HUES64 (cell line): ENCODE measurements at regions not wholly inside any gene's neighbourhood (a gene's known extent, or its start where the extent isn't known, plus 50 kb on each side); places are given as distances from the start of the nearest gene placed in this dataset.

Experiments
- H3K27ac ChIP-seq: 2 replicates; pipeline ENCODE4 v1.7.0; 2013; ENCODE audit warnings: low read depth, low read length, inconsistent platforms
- H3K27me3 ChIP-seq: 2 replicates; pipeline ENCODE4 v1.6.1; 2013; ENCODE audit warnings: mild to moderate bottlenecking, low read length; ENCODE audit not compliant: insufficient read depth
- H3K36me3 ChIP-seq: 2 replicates; pipeline ENCODE4 v1.6.1; 2013; ENCODE audit warnings: mild to moderate bottlenecking, low read length; ENCODE audit not compliant: insufficient read depth
- H3K4me1 ChIP-seq: 2 replicates; pipeline ENCODE4 v1.6.1; 2013; ENCODE audit warnings: mild to moderate bottlenecking, low read length, moderate library complexity; ENCODE audit not compliant: insufficient read depth
- H3K4me3 ChIP-seq: 2 replicates; pipeline ENCODE4 v1.5.1; 2013; ENCODE audit warnings: mild to moderate bottlenecking, low read length, moderate library complexity
- H3K9ac ChIP-seq: 2 replicates; pipeline ENCODE4 v1.6.1; 2013; ENCODE audit warnings: mild to moderate bottlenecking, low read depth, low read length
- H3K9me3 ChIP-seq: 2 replicates; pipeline ENCODE4 v1.6.1; 2013; ENCODE audit warnings: low read depth, low read length; ENCODE audit not compliant: insufficient read depth
- WGBS: fragments of 150-250, 120-280 bp; methylation state at CpG from one replicate; pipeline ENCODE4 v1.1.7; 2013; ENCODE audit warnings: missing lambda C conversion rate; 5-methylcytosine and 5-hydroxymethylcytosine counted together

DNA sequence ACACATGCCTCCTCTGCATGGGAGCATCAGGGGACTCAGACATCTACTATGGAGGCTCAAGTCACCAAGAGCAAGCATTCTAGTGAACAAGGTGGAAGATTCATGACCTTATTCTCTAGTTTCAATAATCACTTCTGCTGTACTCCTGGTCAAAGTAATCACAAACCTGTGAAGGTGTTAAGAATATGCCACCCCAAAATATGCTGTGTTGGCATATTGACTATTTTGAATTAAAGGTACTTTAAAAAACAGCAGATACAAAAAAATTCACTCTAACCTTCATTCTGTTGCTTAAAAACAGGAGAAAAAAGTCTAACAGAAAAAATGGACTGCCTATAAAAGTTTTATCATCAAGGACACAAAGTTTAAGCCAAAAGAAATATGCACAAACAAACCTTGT, 607.8 kb upstream of the TYRP1 start:
- Histone ChIP-seq H3K36me3 (no peaks in the 10 kb centered on the region), H3K9me3 (no peaks in the 10 kb centered on the region), H3K27me3 (no peaks in the 10 kb centered on the region), H3K4me1 (no peaks in the 10 kb centered on the region), H3K9ac (no peak overlapping the region), H3K4me3 (no peak overlapping the region), H3K27ac (no peak overlapping the region)

DNA sequence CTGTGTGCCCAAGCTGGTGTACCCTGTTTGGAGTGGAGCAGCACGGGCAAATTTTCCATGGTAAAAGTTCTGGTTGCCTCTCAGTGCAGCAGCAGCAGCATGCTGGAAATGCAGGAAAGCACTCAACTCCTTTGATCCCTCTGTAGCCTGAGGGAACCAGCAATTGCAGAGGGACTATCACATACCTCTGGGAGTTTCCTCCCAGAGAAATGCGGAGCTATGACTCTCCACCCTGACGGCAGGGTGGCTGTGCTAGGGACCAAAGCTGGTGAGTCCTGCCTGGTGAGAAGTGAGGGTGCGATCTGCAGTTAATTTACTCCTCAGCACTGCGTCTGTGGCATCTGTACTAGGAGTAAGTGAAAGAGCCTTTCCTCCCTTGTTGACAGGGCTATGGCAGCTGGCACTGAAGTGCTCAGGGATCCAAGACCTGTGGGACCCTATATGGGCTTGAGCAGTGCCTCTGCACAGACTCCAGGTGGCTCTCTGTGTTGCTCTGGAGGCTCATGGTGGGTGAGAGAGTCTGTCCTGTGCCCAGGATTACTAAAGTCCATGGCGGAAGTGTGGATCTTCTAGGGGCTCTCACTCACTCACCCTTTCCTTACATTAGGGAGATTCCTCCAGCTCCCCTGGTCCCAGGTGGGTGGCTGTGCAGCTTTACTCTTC, 601.2 kb upstream of the TYRP1 start:
- Histone ChIP-seq H3K9me3 (no peaks in the 10 kb centered on the region), H3K4me3 (no peak overlapping the region), H3K36me3 (no peaks in the 10 kb centered on the region), H3K27me3 (no peaks in the 10 kb centered on the region), H3K9ac (no peak overlapping the region), H3K27ac (no peak overlapping the region), H3K4me1 (no peaks in the 10 kb centered on the region)
- WGBS, result 80% methylated on average over 6 of the region's 6 CpGs

- no CpG with 5 or more reads among the region's 1 CpG for WGBS
- H3K27ac ChIP-seq, result no peak overlapping the region
- H3K4me1 ChIP-seq, result no peaks in the 10 kb centered on the region
- H3K9ac ChIP-seq, result no peak overlapping the region
- no peaks in the 10 kb centered on the region for H3K27me3 ChIP-seq
- no peaks in the 10 kb centered on the region for H3K36me3 ChIP-seq
- H3K4me3 ChIP-seq, result no peak overlapping the region
- H3K9me3 ChIP-seq, result no peaks in the 10 kb centered on the region
Observed at GRCh38 chr9:12094046-12094445, 599.1 kb upstream of the TYRP1 start.

- Histone ChIP-seq H3K27ac (no peak overlapping the region), H3K36me3 (no peaks in the 10 kb centered on the region), H3K4me3 (no peak overlapping the region), H3K9ac (no peak overlapping the region), H3K9me3 (peaks cover 7% of the 10 kb centered on the region; the same call in 1 of the 2 replicates), H3K27me3 (no peaks in the 10 kb centered on the region), H3K4me1 (no peaks in the 10 kb centered on the region)
- 95% methylated on average over 4 of the region's 4 CpGs for WGBS
Observed at GRCh38 chr9:12095931-12096330, 597.3 kb upstream of the TYRP1 start.

GRCh38 chr9:12133416-12133815, 559.8 kb upstream of the TYRP1 start:
- no peaks in the 10 kb centered on the region for H3K36me3 ChIP-seq
- H3K9me3 ChIP-seq, result 0 out of 2 replicates have a peak, but pooled peaks cover 7% of the 10 kb centered on the region
- 85% methylated on average over 2 of the region's 2 CpGs for WGBS
- H3K4me1 ChIP-seq, result no peaks in the 10 kb centered on the region
- H3K27me3 ChIP-seq, result no peaks in the 10 kb centered on the region
- H3K9ac ChIP-seq, result no peak overlapping the region
- no peak overlapping the region for H3K27ac ChIP-seq
- H3K4me3 ChIP-seq, result no peak overlapping the region

GRCh38 chr9:12141422-12141821, 551.8 kb upstream of the TYRP1 start:
- 75% methylated on average over 1 of the region's 2 CpGs for WGBS
- no peak overlapping the region for H3K9ac ChIP-seq
- H3K9me3 ChIP-seq, result peaks cover 54% of the 10 kb centered on the region
- no peaks in the 10 kb centered on the region; the same call in 1 of the 2 replicates for H3K36me3 ChIP-seq
- no peak overlapping the region for H3K4me3 ChIP-seq
- no peak overlapping the region for H3K27ac ChIP-seq
- no peaks in the 10 kb centered on the region for H3K27me3 ChIP-seq
- H3K4me1 ChIP-seq, result no peaks in the 10 kb centered on the region

DNA sequence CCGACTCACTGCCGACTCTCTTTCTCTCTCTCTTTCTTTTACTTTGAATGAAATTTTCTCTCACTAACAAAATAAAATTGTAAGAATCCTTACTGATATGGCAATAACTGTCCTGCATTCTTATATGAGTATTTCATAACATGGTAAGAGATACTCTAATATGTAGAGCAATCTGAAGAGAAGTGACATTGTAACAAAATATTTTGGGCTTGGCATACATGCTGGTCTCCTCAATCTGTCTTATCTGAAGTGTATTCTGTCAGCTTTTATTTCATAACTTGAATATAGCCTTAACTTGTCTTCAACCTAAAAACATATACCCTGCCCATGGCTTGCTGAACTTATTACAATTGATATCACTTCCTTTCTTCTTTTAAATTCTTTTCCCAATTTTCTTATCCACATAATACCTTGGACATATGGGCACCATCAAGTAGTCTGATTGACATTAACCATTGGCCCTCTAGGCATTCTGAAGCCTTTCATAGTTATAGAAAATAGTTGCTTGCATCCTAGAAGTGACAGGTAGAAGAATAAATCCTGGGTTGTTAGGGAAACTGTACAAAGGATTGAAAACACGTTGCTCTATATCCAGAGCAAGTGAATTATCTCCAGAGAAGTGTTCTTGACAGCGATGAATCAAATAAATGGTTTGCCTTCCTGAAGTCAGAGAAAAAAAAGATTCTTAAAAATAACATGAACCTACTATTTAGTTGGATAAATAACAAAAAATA, 537.6 kb upstream of the TYRP1 start:
- Histone ChIP-seq H3K4me1 (no peaks in the 10 kb centered on the region), H3K27me3 (no peaks in the 10 kb centered on the region), H3K9ac (no peak overlapping the region), H3K4me3 (no peak overlapping the region), H3K36me3 (no peaks in the 10 kb centered on the region), H3K9me3 (no peaks in the 10 kb centered on the region), H3K27ac (no peak overlapping the region)
- WGBS, result 98% methylated on average over 3 of the region's 4 CpGs

GRCh38 chr9:12162181-12162815, 530.9 kb upstream of the TYRP1 start:
- H3K9ac ChIP-seq, result no peak overlapping the region
- H3K9me3 ChIP-seq, result no peaks in the 10 kb centered on the region
- no peaks in the 10 kb centered on the region for H3K27me3 ChIP-seq
- WGBS, result 92% methylated on average over 10 of the region's 10 CpGs
- H3K36me3 ChIP-seq, result no peaks in the 10 kb centered on the region
- H3K4me3 ChIP-seq, result no peak overlapping the region
- H3K27ac ChIP-seq, result no peak overlapping the region
- H3K4me1 ChIP-seq, result no peaks in the 10 kb centered on the region

DNA sequence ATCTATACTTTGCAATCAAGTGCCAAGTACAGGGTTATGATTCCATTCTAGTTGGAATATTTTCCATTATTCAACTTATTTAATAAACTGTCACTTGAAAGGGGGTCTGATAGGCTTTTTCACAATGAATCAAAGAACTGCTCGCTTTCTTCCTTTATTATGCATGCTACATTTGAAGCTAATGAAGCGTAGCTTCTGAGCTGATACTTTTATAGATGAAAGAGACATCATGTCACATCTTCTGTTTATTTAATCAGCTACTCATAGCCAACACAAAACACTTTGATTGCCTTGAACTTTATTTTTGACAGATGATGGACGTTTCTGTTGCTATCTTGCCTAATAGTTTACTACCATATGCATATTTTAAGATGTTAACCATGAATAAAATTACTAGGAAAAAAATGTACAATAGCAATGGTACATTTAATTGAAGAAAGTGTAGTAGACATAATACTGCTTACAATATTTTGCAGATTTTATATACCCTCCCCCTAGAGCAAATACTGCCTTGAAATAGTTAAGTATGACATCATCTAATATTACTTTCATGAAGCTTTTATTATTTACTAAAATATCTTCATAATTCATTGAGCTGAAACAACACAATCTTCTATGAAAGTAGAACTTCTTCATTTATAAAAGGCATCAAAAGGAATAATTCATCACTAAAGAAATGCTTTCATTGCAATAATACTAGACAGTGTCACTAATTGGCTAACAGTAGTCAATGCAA, 529.3 kb upstream of the TYRP1 start:
- Histone ChIP-seq H3K9me3 (no peaks in the 10 kb centered on the region), H3K4me1 (no peaks in the 10 kb centered on the region), H3K27ac (no peak overlapping the region), H3K4me3 (no peak overlapping the region), H3K27me3 (no peaks in the 10 kb centered on the region), H3K36me3 (no peaks in the 10 kb centered on the region), H3K9ac (no peak overlapping the region)
- WGBS, result 95% methylated on average over 2 of the region's 3 CpGs

GRCh38 chr9:12166518-12166917, 526.7 kb upstream of the TYRP1 start:
- 100% methylated on average over 1 of the region's 2 CpGs for WGBS
- H3K4me1 ChIP-seq, result no peaks in the 10 kb centered on the region
- no peak overlapping the region for H3K4me3 ChIP-seq
- H3K27me3 ChIP-seq, result no peaks in the 10 kb centered on the region
- H3K9ac ChIP-seq, result no peak overlapping the region
- no peaks in the 10 kb centered on the region for H3K9me3 ChIP-seq
- H3K27ac ChIP-seq, result no peak overlapping the region
- H3K36me3 ChIP-seq, result no peaks in the 10 kb centered on the region

- Histone ChIP-seq H3K27ac (no peak overlapping the region), H3K9ac (no peak overlapping the region), H3K4me3 (no peak overlapping the region), H3K36me3 (no peaks in the 10 kb centered on the region), H3K9me3 (no peaks in the 10 kb centered on the region), H3K27me3 (no peaks in the 10 kb centered on the region), H3K4me1 (no peaks in the 10 kb centered on the region)
- 88% methylated on average over 1 of the region's 1 CpG for WGBS
Observed at GRCh38 chr9:12170456-12170855, 522.7 kb upstream of the TYRP1 start.
